ENCODE measurements at regions not wholly inside any gene's neighbourhood (a gene's known extent, or its start where the extent isn't known, plus 50 kb on each side); places are given as distances from the start of the nearest gene placed in this dataset.
"Not testable (repeated sequence)": the region's sequence is repeated elsewhere in the genome, so short reads cannot be mapped to it uniquely, and the experiment has no call there.

DNA sequence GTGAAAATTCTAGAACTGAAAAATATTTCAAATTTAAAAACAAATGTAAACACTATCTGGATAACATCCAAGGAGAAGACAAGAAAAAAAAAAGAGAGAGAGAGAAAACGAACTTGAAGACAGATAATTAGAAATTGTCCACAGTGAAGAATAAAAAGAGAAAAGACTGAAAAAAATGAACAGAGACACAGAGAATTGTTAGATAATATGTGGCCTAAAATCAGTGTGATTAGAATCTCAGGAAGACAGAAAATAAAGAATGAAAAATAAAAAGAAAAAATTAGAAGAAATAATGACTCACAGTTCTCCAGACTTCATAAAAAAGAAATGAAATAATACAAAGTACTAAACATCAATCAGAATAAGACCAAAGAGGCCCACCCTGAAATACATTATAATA is 1209.3 kb downstream of the FSCB start:
- ATAC-seq (no peak), DNase-seq (ENCODE audit: low read depth, low spot score) (no peak)
- no peaks in the 10 kb centered on the region for H3K36me3 ChIP-seq (ENCODE audit: control insufficient read depth, insufficient read depth, low read length)
- no TSS peak for BruUV-seq (replicated peaks)
- ChIA-PET POLR2A (no interaction called here), CTCF (no interaction called here)
- TF ChIP-seq POLR2AphosphoS5 (IDR thresholded peaks at IDR 0.05; ENCODE audit: low read depth, low read length) (no peak), SIN3A (IDR thresholded peaks at IDR 0.05; ENCODE audit: borderline replicate concordance, insufficient read depth, low read depth, low read length) (no peak), TCF7L2 (IDR thresholded peaks at IDR 0.05; ENCODE audit: low read depth, low read length) (no peak)
- TF ChIP-seq, protein P1, sequence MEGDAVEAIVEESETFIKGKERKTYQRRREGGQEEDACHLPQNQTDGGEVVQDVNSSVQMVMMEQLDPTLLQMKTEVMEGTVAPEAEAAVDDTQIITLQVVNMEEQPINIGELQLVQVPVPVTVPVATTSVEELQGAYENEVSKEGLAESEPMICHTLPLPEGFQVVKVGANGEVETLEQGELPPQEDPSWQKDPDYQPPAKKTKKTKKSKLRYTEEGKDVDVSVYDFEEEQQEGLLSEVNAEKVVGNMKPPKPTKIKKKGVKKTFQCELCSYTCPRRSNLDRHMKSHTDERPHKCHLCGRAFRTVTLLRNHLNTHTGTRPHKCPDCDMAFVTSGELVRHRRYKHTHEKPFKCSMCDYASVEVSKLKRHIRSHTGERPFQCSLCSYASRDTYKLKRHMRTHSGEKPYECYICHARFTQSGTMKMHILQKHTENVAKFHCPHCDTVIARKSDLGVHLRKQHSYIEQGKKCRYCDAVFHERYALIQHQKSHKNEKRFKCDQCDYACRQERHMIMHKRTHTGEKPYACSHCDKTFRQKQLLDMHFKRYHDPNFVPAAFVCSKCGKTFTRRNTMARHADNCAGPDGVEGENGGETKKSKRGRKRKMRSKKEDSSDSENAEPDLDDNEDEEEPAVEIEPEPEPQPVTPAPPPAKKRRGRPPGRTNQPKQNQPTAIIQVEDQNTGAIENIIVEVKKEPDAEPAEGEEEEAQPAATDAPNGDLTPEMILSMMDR (IDR thresholded peaks at IDR 0.05), result no peak
- TF ChIP-seq, protein P2, sequence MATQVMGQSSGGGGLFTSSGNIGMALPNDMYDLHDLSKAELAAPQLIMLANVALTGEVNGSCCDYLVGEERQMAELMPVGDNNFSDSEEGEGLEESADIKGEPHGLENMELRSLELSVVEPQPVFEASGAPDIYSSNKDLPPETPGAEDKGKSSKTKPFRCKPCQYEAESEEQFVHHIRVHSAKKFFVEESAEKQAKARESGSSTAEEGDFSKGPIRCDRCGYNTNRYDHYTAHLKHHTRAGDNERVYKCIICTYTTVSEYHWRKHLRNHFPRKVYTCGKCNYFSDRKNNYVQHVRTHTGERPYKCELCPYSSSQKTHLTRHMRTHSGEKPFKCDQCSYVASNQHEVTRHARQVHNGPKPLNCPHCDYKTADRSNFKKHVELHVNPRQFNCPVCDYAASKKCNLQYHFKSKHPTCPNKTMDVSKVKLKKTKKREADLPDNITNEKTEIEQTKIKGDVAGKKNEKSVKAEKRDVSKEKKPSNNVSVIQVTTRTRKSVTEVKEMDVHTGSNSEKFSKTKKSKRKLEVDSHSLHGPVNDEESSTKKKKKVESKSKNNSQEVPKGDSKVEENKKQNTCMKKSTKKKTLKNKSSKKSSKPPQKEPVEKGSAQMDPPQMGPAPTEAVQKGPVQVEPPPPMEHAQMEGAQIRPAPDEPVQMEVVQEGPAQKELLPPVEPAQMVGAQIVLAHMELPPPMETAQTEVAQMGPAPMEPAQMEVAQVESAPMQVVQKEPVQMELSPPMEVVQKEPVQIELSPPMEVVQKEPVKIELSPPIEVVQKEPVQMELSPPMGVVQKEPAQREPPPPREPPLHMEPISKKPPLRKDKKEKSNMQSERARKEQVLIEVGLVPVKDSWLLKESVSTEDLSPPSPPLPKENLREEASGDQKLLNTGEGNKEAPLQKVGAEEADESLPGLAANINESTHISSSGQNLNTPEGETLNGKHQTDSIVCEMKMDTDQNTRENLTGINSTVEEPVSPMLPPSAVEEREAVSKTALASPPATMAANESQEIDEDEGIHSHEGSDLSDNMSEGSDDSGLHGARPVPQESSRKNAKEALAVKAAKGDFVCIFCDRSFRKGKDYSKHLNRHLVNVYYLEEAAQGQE (IDR thresholded peaks at IDR 0.05; ENCODE audit: insufficient read depth in 1 of 2, low read depth in 2 of 2, low read length in 1 of 2), result no peak
- H3K27me3 ChIP-seq (ENCODE audit: control insufficient read depth, insufficient read depth, low read length), result no peaks in the 10 kb centered on the region
- H3K27ac ChIP-seq (ENCODE audit: low read length), result no peak overlapping the region
- H3K9me3 ChIP-seq (ENCODE audit: control insufficient read depth, insufficient read depth, low read depth, low read length), result no peaks in the 10 kb centered on the region
- intact Hi-C loops (cut with micrococcal nuclease; ENCODE audit: unreplicated experiment), result no loop called here
- in situ Hi-C loops (cut with HindIII; ENCODE audit: low pct_unique_long_range_greater_than_20kb, low sequenced_read_pairs), result no loop called here
- no peak overlapping the region for H3K4me3 ChIP-seq (ENCODE audit: low read depth in 2 of 2, low read length in 2 of 2)
- no peaks in the 10 kb centered on the region for H3K4me1 ChIP-seq (ENCODE audit: control insufficient read depth, insufficient read depth, low read length)

DNA sequence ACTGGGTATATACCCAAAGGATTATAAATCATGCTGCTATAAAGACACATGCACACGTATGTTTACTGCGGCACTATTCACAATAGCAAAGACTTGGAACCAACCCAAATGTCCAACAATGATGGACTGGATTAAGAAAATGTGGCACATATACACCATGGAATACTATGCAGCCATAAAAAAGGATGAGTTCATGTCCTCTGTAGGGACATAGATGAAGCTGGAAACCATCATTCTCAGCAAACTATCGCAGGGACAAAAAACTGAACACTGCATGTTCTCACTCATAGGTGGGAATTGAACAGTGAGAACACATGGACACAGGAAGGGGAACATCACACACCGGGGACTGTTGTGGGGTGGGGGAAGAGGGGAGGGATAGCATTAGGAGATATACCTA is 1211.0 kb downstream of the FSCB start:
- intact Hi-C loops (cut with micrococcal nuclease; ENCODE audit: unreplicated experiment); H3K9me3 ChIP-seq (ENCODE audit: control insufficient read depth, insufficient read depth, low read depth, low read length); H3K27ac ChIP-seq (ENCODE audit: low read length); H3K27me3 ChIP-seq (ENCODE audit: control insufficient read depth, insufficient read depth, low read length); ATAC-seq; DNase-seq (ENCODE audit: low read depth, low spot score); in situ Hi-C loops (cut with HindIII; ENCODE audit: low pct_unique_long_range_greater_than_20kb, low sequenced_read_pairs); BruUV-seq (replicated peaks); POLR2A ChIA-PET; H3K4me1 ChIP-seq (ENCODE audit: control insufficient read depth, insufficient read depth, low read length); H3K36me3 ChIP-seq (ENCODE audit: control insufficient read depth, insufficient read depth, low read length); CTCF ChIA-PET; H3K4me3 ChIP-seq (ENCODE audit: low read depth in 2 of 2, low read length in 2 of 2): not testable (repeated sequence)

DNA sequence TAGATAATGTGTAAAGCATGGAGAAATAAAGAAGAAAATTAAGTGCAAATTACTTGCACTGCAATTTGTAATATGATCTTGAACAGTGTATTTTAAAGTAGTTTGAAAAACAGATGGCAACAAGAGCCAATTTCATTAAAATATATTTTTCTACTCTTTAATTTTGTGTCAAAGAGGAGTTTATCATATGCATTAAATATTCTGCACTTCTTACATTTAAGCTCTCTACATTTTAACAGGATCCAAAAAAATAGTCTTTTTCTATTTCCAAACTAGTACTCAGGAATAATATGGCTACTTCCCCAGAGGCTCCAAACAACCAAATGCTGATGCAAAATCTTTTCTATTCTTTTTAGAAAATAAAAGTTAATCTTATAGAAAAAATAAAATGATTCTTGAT is 1221.5 kb downstream of the FSCB start:
- BruUV-seq (replicated peaks), result no TSS peak
- DNase-seq (ENCODE audit: low read depth, low spot score) (no peak), ATAC-seq (no peak)
- Histone ChIP-seq H3K9me3 (ENCODE audit: control insufficient read depth, insufficient read depth, low read depth, low read length) (no peaks in the 10 kb centered on the region), H3K4me1 (ENCODE audit: control insufficient read depth, insufficient read depth, low read length) (no peaks in the 10 kb centered on the region), H3K36me3 (ENCODE audit: control insufficient read depth, insufficient read depth, low read length) (no peaks in the 10 kb centered on the region), H3K27ac (ENCODE audit: low read length) (no peak overlapping the region), H3K27me3 (ENCODE audit: control insufficient read depth, insufficient read depth, low read length) (no peaks in the 10 kb centered on the region), H3K4me3 (ENCODE audit: low read depth in 2 of 2, low read length in 2 of 2) (no peak overlapping the region)
- TF ChIP-seq, protein P1 (IDR thresholded peaks at IDR 0.05), result no peak
- TF ChIP-seq, protein P2 (IDR thresholded peaks at IDR 0.05; ENCODE audit: insufficient read depth in 1 of 2, low read depth in 2 of 2, low read length in 1 of 2), result no peak
- TF ChIP-seq SIN3A (IDR thresholded peaks at IDR 0.05; ENCODE audit: borderline replicate concordance, insufficient read depth, low read depth, low read length), result no peak
- TF ChIP-seq POLR2AphosphoS5 (IDR thresholded peaks at IDR 0.05; ENCODE audit: low read depth, low read length), result no peak
- no peak for TF ChIP-seq TCF7L2 (IDR thresholded peaks at IDR 0.05; ENCODE audit: low read depth, low read length)
- CTCF ChIA-PET, result no interaction called here
- in situ Hi-C loops (cut with HindIII; ENCODE audit: low pct_unique_long_range_greater_than_20kb, low sequenced_read_pairs), result no loop called here
- POLR2A ChIA-PET, result no interaction called here
- intact Hi-C loops (cut with micrococcal nuclease; ENCODE audit: unreplicated experiment), result no loop called here

Data from Panc1 (cell line).